GM12872 (cell line): ENCODE measurements at regions not wholly inside any gene's neighbourhood (a gene's known extent, or its start where the extent isn't known, plus 50 kb on each side); places are given as distances from the start of the nearest gene placed in this dataset.

ENCODE experiments used
- TF ChIP-seq, protein P1 (sequence below): IDR thresholded peaks from 3 replicates; pipeline ENCODE4 v1.5.1; 2011; ENCODE audit warnings: low read depth, mild to moderate bottlenecking, low read length, moderate library complexity; ENCODE audit not compliant: insufficient read depth

DNA sequence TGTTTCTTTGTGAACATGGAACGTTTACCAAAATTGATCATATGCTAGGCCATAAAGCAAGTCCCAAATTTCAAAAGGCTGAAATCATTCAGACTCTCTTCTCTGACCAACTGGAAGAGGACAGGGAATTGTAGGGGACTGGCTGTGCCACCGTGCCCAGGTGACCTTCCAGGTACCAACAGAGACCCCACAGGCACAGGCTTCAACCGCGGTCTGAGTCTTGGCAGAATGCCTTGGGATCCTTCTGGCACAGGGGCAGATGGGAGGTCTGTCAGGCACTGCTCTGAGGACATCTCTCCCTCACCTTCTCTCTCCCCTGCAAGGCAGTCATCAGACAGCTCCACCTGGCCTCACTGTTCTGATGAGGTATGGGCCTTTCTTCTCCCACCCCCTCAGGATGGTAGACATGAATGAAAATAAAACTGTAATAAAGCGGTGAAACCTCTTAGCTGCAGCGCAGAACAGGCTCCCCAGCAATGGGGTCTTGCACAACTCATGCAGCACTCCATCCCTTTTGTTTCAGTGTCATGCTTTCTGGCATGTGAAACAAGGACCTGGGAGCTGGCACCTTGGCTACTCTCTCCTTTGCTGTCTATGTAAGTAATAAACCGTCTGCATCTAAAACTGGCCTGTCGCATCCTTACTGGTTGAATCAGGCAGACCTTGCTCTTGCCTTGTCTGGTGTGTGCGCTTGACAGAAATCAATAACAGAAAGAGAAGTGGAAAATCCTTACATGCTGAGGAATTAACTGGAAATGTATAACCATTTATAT lies 289.2 kb downstream of the KLF13 start:
- TF ChIP-seq, protein P1, sequence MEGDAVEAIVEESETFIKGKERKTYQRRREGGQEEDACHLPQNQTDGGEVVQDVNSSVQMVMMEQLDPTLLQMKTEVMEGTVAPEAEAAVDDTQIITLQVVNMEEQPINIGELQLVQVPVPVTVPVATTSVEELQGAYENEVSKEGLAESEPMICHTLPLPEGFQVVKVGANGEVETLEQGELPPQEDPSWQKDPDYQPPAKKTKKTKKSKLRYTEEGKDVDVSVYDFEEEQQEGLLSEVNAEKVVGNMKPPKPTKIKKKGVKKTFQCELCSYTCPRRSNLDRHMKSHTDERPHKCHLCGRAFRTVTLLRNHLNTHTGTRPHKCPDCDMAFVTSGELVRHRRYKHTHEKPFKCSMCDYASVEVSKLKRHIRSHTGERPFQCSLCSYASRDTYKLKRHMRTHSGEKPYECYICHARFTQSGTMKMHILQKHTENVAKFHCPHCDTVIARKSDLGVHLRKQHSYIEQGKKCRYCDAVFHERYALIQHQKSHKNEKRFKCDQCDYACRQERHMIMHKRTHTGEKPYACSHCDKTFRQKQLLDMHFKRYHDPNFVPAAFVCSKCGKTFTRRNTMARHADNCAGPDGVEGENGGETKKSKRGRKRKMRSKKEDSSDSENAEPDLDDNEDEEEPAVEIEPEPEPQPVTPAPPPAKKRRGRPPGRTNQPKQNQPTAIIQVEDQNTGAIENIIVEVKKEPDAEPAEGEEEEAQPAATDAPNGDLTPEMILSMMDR, result no peak

DNA sequence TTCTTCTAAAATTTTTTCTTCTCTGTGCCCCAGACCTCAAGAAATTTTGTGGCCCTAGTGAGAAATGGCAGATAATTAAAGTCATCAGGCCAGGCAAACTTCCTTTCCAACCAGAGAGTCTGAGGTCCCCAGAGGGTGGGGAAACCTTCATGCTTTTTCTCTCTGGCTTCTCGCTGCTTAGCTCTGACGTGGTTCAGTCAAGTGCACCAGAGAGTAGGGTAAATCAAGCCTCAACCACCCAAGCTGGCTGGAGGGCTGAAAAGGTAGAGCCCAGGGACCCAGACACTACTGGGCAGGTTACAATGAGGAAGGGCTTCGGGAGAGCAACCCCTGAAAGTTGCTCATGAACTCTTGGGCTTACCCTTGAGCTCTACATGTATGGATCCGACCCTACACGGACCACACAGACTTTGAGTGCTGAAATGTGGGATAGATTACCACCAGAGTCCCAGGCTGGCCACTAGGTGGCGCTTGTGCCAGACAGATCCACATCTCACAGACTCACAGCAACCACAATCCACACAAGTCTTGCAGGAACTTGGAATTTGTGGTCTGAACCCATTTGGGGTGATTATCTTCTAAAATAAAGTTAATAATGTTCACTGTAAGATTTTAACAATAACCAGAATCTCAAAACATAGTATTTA lies 323.5 kb downstream of the KLF13 start:
- TF ChIP-seq, protein P1, result peak; percentile 19; the same call in 2 of the 3 replicates

DNA sequence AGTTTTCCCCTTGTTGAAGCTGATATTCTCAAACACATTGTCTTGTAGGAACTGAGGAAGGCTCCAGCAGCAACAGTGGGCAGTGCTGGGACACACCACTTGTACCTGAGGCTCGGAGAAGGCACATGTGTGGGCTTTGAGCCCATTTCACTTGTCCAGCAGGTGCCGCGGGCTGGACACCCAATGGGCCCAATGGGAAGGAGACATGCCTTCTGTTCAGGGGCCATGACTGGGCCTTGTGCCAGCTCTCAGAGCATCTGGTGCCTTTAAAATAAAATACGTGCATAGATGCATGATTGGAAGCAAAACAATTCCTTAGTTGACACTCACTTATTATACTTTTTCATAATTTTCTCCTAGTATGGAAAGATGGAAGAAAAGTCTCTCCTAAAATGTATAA lies 334.2 kb downstream of the KLF13 start:
- TF ChIP-seq, protein P1, result no peak

DNA sequence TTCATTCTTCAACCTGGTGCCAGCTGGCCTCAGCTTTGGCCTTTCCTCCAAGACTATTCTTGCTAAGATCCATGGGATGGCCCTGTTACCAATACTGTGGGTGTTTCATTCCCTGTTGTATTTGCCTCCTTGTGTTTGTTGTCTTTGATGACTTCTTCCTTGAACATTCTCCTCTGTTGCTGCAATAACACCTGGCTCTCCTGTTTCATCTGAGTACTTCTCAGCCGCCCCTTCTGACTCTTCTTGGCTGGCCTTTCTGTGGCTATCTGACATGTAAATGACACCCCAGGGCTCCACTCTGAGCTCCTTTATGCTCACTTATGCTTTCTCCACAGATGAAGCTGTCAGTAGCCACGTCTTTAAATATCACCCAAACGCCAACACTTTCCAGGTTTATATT lies 302.7 kb upstream of the CHRNA7 start:
- TF ChIP-seq, protein P1, result no peak

DNA sequence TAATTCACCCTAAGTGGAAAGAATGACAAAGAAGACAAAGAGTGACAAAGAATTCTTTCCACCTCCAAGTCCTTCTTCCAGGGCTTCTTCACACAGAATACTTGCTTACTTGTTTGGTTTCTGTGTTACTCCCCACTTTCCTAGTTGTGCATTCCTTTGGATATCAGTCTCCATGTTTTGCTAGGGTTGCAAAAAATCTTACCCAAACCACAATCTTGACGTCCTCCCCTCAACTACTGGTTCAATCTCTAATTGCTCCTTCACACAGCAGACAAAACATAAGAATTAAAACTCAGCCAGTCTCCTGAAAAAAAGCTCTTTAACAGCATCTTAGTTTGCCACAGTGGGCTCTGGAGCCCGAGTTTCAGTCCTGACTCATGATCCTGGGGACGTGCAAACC lies 297.6 kb upstream of the CHRNA7 start:
- TF ChIP-seq, protein P1, result no peak

DNA sequence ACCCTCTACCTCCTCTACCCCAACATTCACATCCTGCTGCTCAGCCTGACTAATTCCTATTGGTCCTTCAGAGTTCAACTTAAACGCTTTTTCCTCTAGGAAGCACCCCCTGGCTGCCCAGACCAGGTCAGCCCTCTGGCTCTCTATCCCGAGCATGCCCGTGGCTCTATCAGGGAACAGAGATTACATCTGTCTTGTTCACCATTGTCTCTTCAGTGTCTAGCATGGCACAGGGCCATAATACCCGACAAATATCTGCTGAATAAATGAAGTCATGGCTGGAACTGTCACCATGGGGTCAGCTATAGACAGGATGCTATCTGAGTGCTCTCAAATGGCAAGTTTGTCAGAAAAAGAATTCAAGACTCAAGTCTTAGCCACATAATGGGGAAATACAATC lies 296.9 kb upstream of the CHRNA7 start:
- TF ChIP-seq, protein P1, result no peak

DNA sequence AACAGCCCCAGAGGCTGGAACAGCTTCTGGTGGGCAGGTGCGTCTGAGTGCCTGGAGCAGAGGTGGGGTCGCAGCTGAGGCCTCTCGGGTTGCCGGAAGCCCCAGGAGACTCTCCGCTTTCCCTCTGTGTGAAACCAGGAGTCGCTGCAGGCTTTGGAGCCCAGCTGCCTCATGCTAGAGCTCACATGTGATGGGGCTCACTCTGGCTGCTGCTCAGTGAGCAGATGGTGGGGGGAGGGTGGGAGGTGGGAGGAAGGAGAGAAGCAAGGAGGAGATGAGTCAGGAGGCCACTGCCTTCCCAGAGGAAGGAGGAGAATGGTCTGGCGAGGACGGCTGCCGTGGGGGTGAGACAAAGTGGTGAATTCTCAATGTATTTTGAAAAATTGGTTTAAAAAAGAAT lies 290.1 kb upstream of the CHRNA7 start:
- TF ChIP-seq, protein P1, result no peak
